B cell (primary cell): ENCODE measurements at regions not wholly inside any gene's neighbourhood (a gene's known extent, or its start where the extent isn't known, plus 50 kb on each side); places are given as distances from the start of the nearest gene placed in this dataset.

ENCODE experiments used
- ATAC-seq: fragments of 200-7000 bp; cut with Tn5 transposase; one replicate; pipeline ENCODE4 v1.10.0; 2021; ENCODE audit warnings: low read depth, mild to moderate bottlenecking, moderate number of reproducible peaks, moderate library complexity
- CTCF ChIA-PET: fragments of 350-600 bp; sonication (Branson Sonifier 250); formaldehyde crosslinking; loops from one replicate; lab custom pipeline; 2021; ENCODE audit warnings: antibody characterized with exemption, inconsistent platforms; lab: Charles Lee
- POLR2A ChIA-PET: fragments of 350-600 bp; sonication (Branson Sonifier 250); formaldehyde crosslinking; loops from one replicate; lab custom pipeline; 2021; ENCODE audit warnings: antibody characterized with exemption; lab: Charles Lee
- DNase-seq: peaks from one replicate; pipeline ENCODE4 v3.0.0; 2013
- H2AFZ ChIP-seq: 2 replicates; pipeline ENCODE4 v1.6.1; 2012; ENCODE audit warnings: mild to moderate bottlenecking, low read depth, low read length; ENCODE audit not compliant: insufficient read depth, poor library complexity, severe bottlenecking
- H3K27ac ChIP-seq, 2 donors: 1 replicate in 1 of 2; 2 replicates in 1 of 2; pipeline ENCODE4 v1.5.1; 2012 to 2013; ENCODE audit warnings: low read length in 2 of 2, mild to moderate bottlenecking in 2 of 2, moderate library complexity in 1 of 2
- H3K27me3 ChIP-seq, 4 experiments: fragments of 200-600 bp in 1 of 4; sonication (generic) in 1 of 4; replicated peaks in 1 of 4; 1 replicate in 2 of 4; 2 replicates in 2 of 4; pipeline versions ENCODE4 v1.6.1 to v1.7.0; 2013 to 2016; ENCODE audit warnings: low read length in 3 of 4, mild to moderate bottlenecking in 2 of 4, mixed read lengths in 1 of 4, moderate library complexity in 1 of 4; ENCODE audit not compliant: insufficient read depth in 4 of 4, control insufficient read depth in 3 of 4; ENCODE audit errors: control extremely low read depth in 1 of 4
- H3K36me3 ChIP-seq, 2 experiments: replicated peaks in 1 of 2; 1 replicate in 1 of 2; 2 replicates in 1 of 2; pipeline versions ENCODE4 v1.6.1 to v1.7.1; 2013; ENCODE audit warnings: low read length in 1 of 2; ENCODE audit not compliant: insufficient read depth in 2 of 2, control insufficient read depth in 1 of 2; ENCODE audit errors: control extremely low read depth in 1 of 2, extremely low read depth in 1 of 2
- H3K4me1 ChIP-seq, 2 donors: fragments of 200-600 bp in 1 of 2; sonication (generic) in 1 of 2; 1 replicate in 1 of 2; 2 replicates in 1 of 2; pipeline versions ENCODE4 v1.5.1 to v1.6.1; 2013 to 2017; ENCODE audit warnings: low read length in 2 of 2; ENCODE audit not compliant: control insufficient read depth in 2 of 2, insufficient read depth in 2 of 2
- H3K4me2 ChIP-seq: replicated peaks from 2 replicates; pipeline ENCODE3; 2012; ENCODE audit warnings: mild to moderate bottlenecking, low read depth, low read length; ENCODE audit not compliant: poor library complexity, severe bottlenecking
- H3K4me3 ChIP-seq, 5 experiments: fragments of 200-600 bp in 1 of 5; sonication (generic) in 1 of 5; 1 replicate in 3 of 5; 2 replicates in 2 of 5; pipeline versions ENCODE4 v1.5.1 to v1.7.0; 2011 to 2016; ENCODE audit warnings: low read length in 4 of 5, mild to moderate bottlenecking in 4 of 5, low read depth in 2 of 5, control low read depth in 1 of 5, moderate library complexity in 1 of 5; ENCODE audit not compliant: insufficient read depth in 1 of 5; ENCODE audit errors: control extremely low read depth in 1 of 5, extremely low read depth in 1 of 5
- H3K79me2 ChIP-seq: fragments of 200-600 bp; sonication (generic); one replicate; pipeline ENCODE4 v1.6.0; 2016; ENCODE audit warnings: low read length; ENCODE audit not compliant: control insufficient read depth, insufficient read depth
- H3K9ac ChIP-seq: fragments of 200-600 bp; sonication (generic); 2 replicates; pipeline ENCODE4 v1.6.1; 2017; ENCODE audit warnings: mild to moderate bottlenecking, low read length, moderate library complexity
- H3K9me3 ChIP-seq, 3 donors: one replicate each; pipeline versions ENCODE4 v1.6.1 to v1.7.1; 2013; ENCODE audit warnings: low read length in 2 of 3; ENCODE audit not compliant: control insufficient read depth in 2 of 3, insufficient read depth in 1 of 3; ENCODE audit errors: control extremely low read depth in 1 of 3
- H4K20me1 ChIP-seq: 2 replicates; pipeline ENCODE4 v1.6.0; 2012; ENCODE audit warnings: mild to moderate bottlenecking, low read length; ENCODE audit not compliant: insufficient read depth, control insufficient read depth, poor library complexity, severe bottlenecking
- H3K27ac Mint-ChIP-seq: one replicate; pipeline ENCODE4 v1.8.0; 2021; ENCODE audit warnings: mixed read lengths
- H3K27me3 Mint-ChIP-seq: one replicate; pipeline ENCODE4 v1.8.0; 2021; ENCODE audit warnings: mixed read lengths
- H3K4me1 Mint-ChIP-seq: one replicate; pipeline ENCODE4 v1.8.0; 2021; ENCODE audit warnings: mixed read lengths
- H3K4me3 Mint-ChIP-seq: one replicate; pipeline ENCODE4 v1.8.0; 2021; ENCODE audit warnings: mixed read lengths
- H3K9me3 Mint-ChIP-seq: one replicate; pipeline ENCODE4 v1.8.0; 2022; ENCODE audit warnings: mixed read lengths; ENCODE audit not compliant: insufficient read depth
- EZH2 ChIP-seq: IDR thresholded peaks from 2 replicates; pipeline ENCODE4 v1.6.1; 2012; ENCODE audit warnings: borderline replicate concordance, low read depth, mild to moderate bottlenecking, moderate library complexity, low read length; ENCODE audit not compliant: insufficient read depth, poor library complexity, severe bottlenecking
- whole genome bisulfite sequencing: methylation state at CpG from one replicate; pipeline ENCODE4 v1.1.5; 2013; ENCODE audit warnings: missing lambda C conversion rate; ENCODE audit not compliant: insufficient coverage; 5-methylcytosine and 5-hydroxymethylcytosine counted together
- intact Hi-C: fragments of 100-400 bp; cut with micrococcal nuclease; formaldehyde crosslinking; loops from one replicate; pipeline ENCODE4 v1.10.0; 2022
- TF ChIP-seq, protein P1 (sequence below): fragments of 200-600 bp; IDR thresholded peaks from one replicate; pipeline ENCODE4 v1.8.0; 2022; ENCODE audit warnings: antibody characterized with exemption, mild to moderate bottlenecking

GRCh38 chr6:103979308-103979707 lies 880.4 kb downstream of the HACE1 start:
- Histone ChIP-seq H3K27ac (no peak overlapping the region), H3K27me3 (no peaks in the 10 kb centered on the region), H3K36me3 (no peaks in the 10 kb centered on the region), H4K20me1 (no peaks in the 10 kb centered on the region), H3K79me2 (no peaks in the 10 kb centered on the region), H2AFZ (no peak overlapping the region), H3K4me2 (no peak overlapping the region), H3K4me3 (no peak overlapping the region), H3K4me1 (no peaks in the 10 kb centered on the region), H3K9me3 (no peaks in the 10 kb centered on the region), H3K9ac (no peak overlapping the region)
- 100% methylated on average over 1 of the region's 2 CpGs for WGBS
- intact Hi-C loops = no loop called here
- Mint-ChIP-seq H3K4me1 (no peaks in the 10 kb centered on the region), H3K27me3 (no peaks in the 10 kb centered on the region), H3K4me3 (no peak overlapping the region), H3K27ac (no peak overlapping the region), H3K9me3 (peaks cover 2% of the 10 kb centered on the region)
- TF ChIP-seq, protein P1, sequence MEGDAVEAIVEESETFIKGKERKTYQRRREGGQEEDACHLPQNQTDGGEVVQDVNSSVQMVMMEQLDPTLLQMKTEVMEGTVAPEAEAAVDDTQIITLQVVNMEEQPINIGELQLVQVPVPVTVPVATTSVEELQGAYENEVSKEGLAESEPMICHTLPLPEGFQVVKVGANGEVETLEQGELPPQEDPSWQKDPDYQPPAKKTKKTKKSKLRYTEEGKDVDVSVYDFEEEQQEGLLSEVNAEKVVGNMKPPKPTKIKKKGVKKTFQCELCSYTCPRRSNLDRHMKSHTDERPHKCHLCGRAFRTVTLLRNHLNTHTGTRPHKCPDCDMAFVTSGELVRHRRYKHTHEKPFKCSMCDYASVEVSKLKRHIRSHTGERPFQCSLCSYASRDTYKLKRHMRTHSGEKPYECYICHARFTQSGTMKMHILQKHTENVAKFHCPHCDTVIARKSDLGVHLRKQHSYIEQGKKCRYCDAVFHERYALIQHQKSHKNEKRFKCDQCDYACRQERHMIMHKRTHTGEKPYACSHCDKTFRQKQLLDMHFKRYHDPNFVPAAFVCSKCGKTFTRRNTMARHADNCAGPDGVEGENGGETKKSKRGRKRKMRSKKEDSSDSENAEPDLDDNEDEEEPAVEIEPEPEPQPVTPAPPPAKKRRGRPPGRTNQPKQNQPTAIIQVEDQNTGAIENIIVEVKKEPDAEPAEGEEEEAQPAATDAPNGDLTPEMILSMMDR = no peak
- no peak for TF ChIP-seq EZH2
- ATAC-seq (no peak), DNase-seq (no peak)
- CTCF ChIA-PET = no interaction called here
- POLR2A ChIA-PET = no interaction called here

- Histone ChIP-seq H2AFZ (no peak overlapping the region), H3K9ac (no peak overlapping the region), H3K4me2 (no peak overlapping the region), H4K20me1 (no peaks in the 10 kb centered on the region), H3K9me3 (no peaks in the 10 kb centered on the region), H3K4me3 (no peak overlapping the region), H3K79me2 (no peaks in the 10 kb centered on the region), H3K4me1 (no peaks in the 10 kb centered on the region), H3K27me3 (no peaks in the 10 kb centered on the region), H3K27ac (no peak overlapping the region), H3K36me3 (no peaks in the 10 kb centered on the region)
- intact Hi-C loops = no loop called here
- ChIA-PET POLR2A (no interaction called here), CTCF (no interaction called here)
- Mint-ChIP-seq H3K27ac (no peak overlapping the region), H3K4me1 (no peaks in the 10 kb centered on the region), H3K9me3 (peaks cover 4% of the 10 kb centered on the region), H3K27me3 (no peaks in the 10 kb centered on the region), H3K4me3 (no peak overlapping the region)
- DNase-seq = no peak
- no peak for ATAC-seq
- no peak for TF ChIP-seq EZH2
- TF ChIP-seq, protein P1 = no peak
These were observed 922.3 kb downstream of the HACE1 start for GRCh38 chr6:103937389-103937788.
